Glutamatergic neuron (in vitro differentiated cells): ENCODE measurements at regions not wholly inside any gene's neighbourhood (a gene's known extent, or its start where the extent isn't known, plus 50 kb on each side); places are given as distances from the start of the nearest gene placed in this dataset.

Source experiments
- DNase-seq: peaks from one replicate; pipeline ENCODE4 v3.0.0; 2022
- H3K27ac Mint-ChIP-seq: one replicate; pipeline ENCODE4 v1.8.0; 2020; ENCODE audit warnings: mild to moderate bottlenecking, mixed read lengths, inconsistent platforms; ENCODE audit not compliant: unreplicated experiment
- H3K27me3 Mint-ChIP-seq: one replicate; pipeline ENCODE4 v1.8.0; 2020; ENCODE audit warnings: mild to moderate bottlenecking, moderate library complexity, mixed read lengths, inconsistent platforms; ENCODE audit not compliant: unreplicated experiment
- H3K36me3 Mint-ChIP-seq: one replicate; pipeline ENCODE4 v1.8.0; 2020; ENCODE audit warnings: mild to moderate bottlenecking, mixed read lengths, inconsistent platforms; ENCODE audit not compliant: unreplicated experiment
- H3K4me1 Mint-ChIP-seq: one replicate; pipeline ENCODE4 v1.8.0; 2020; ENCODE audit warnings: mild to moderate bottlenecking, low read depth, mixed read lengths, inconsistent platforms; ENCODE audit not compliant: unreplicated experiment
- H3K4me3 Mint-ChIP-seq: one replicate; pipeline ENCODE4 v1.8.0; 2020; ENCODE audit warnings: mild to moderate bottlenecking, mixed read lengths, inconsistent platforms; ENCODE audit not compliant: unreplicated experiment
- H3K9me3 Mint-ChIP-seq: one replicate; pipeline ENCODE4 v1.8.0; 2020; ENCODE audit warnings: mild to moderate bottlenecking, moderate library complexity, mixed read lengths, inconsistent platforms; ENCODE audit not compliant: unreplicated experiment
- TF ChIP-seq, protein P1 (sequence below): fragments of 200-600 bp; sonication (generic); IDR thresholded peaks from one replicate; pipeline ENCODE4 v1.5.0; 2021; ENCODE audit not compliant: partially characterized antibody, unreplicated experiment

DNA sequence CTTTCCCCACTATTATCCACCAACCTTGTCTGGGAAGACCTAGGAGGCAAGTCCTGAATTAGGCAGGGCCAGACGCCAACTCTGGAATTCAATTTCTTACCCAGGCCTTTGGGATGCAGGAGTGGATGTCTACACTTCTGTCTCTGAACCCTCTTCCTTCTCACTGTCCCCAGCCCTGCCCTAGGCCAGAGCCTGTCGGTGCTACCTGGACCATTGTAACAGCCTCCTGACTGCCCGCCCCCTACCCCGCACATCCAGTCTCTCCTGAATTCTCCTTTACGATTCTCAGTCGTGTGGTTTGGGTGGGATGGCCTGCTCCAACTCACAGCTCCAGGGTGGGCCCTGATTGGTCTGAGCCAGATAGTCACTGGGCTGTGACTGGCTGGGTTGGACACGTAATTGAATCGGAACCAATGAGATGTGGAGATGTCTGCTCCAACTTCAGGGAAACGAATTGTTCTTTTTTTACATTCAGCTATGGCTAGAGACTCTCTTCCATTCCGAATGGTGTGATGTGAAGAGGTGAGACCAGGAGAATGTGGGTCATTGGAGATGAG, 304.6 kb downstream of the PTPRU start:
- peaks cover 5% of the 10 kb centered on the region for H3K4me1 Mint-ChIP-seq
- no peak overlapping the region for H3K27ac Mint-ChIP-seq
- DNase-seq: no peak

DNA sequence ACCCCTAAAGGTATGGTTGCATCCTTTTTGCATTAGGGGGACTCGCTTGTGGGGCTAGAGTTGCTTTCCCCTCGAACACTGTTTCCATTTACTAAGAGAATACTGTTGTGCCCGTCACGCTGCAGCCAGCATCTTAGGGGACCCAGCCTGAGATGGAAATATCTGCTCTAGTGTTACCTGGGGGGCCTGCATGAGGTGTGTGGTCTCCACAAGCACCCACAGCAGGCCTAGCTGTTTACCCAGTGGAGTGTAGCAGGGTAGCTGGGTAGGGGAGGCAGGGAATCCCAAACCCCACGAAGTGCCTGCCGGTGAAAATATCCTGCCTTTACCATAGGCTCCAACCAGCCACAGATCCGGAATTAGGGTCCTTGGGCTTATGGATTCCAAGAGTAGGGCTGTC, 303.6 kb downstream of the PTPRU start:
- Mint-ChIP-seq H3K27ac (no peak overlapping the region), H3K36me3 (no peaks in the 10 kb centered on the region), H3K4me1 (peaks cover 5% of the 10 kb centered on the region), H3K4me3 (no peak overlapping the region), H3K9me3 (no peaks in the 10 kb centered on the region), H3K27me3 (no peaks in the 10 kb centered on the region)
- DNase-seq: no peak
- TF ChIP-seq, protein P1, sequence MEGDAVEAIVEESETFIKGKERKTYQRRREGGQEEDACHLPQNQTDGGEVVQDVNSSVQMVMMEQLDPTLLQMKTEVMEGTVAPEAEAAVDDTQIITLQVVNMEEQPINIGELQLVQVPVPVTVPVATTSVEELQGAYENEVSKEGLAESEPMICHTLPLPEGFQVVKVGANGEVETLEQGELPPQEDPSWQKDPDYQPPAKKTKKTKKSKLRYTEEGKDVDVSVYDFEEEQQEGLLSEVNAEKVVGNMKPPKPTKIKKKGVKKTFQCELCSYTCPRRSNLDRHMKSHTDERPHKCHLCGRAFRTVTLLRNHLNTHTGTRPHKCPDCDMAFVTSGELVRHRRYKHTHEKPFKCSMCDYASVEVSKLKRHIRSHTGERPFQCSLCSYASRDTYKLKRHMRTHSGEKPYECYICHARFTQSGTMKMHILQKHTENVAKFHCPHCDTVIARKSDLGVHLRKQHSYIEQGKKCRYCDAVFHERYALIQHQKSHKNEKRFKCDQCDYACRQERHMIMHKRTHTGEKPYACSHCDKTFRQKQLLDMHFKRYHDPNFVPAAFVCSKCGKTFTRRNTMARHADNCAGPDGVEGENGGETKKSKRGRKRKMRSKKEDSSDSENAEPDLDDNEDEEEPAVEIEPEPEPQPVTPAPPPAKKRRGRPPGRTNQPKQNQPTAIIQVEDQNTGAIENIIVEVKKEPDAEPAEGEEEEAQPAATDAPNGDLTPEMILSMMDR: no peak

More for the DNA sequence above, 304.6 kb downstream of the PTPRU start:
- no peaks in the 10 kb centered on the region for H3K9me3 Mint-ChIP-seq
- no peak overlapping the region for H3K4me3 Mint-ChIP-seq
- H3K36me3 Mint-ChIP-seq: no peaks in the 10 kb centered on the region
- TF ChIP-seq, protein P1: no peak
- H3K27me3 Mint-ChIP-seq: no peaks in the 10 kb centered on the region

DNA sequence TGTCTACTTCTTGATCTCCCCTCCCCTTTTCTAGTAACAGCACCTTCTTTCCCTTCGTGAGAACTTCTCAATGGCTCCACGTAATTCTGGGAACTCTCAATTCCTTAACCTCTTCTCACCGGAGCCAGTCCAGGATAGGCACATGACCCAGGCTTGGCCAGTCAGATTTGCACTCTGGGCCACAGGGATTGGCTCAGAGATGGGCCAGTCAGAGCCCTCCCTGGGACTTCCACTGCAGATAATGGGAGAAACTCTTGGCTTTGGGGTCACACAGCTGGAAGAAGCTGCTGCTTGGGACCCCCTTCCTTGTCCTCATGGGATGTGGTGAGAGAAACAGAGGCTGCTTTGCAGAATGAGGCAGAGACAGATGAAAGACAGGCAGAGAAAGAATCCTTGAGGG, 302.3 kb downstream of the PTPRU start:
- H3K4me3 Mint-ChIP-seq: no peak overlapping the region
- TF ChIP-seq, protein P1: no peak
- no peaks in the 10 kb centered on the region for H3K9me3 Mint-ChIP-seq
- no peak overlapping the region for H3K27ac Mint-ChIP-seq
- no peaks in the 10 kb centered on the region for H3K27me3 Mint-ChIP-seq
- no peaks in the 10 kb centered on the region for H3K36me3 Mint-ChIP-seq
- no peaks in the 10 kb centered on the region for H3K4me1 Mint-ChIP-seq
- DNase-seq: no peak

DNA sequence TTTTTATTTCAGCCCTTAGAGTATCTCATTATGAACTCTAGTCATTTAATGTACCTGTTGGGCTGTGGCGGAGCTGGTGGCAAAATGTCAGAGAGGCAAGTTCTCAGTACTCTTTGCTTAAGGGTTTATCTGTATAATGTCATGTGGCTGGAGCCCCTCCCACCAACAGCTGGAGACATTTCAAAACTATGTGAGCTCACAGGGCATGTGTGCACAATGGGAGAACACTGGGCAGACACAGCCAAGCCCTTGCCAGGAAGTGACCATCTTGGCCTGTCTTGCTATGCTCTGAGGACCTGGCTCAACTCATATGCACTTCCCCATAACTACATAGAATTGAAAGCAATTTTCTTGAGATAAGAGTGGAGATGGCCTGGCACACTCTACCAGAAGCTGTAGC, 296.4 kb downstream of the PTPRU start:
- H3K9me3 Mint-ChIP-seq: peaks cover 3% of the 10 kb centered on the region
- TF ChIP-seq, protein P1: no peak
- H3K4me1 Mint-ChIP-seq: no peaks in the 10 kb centered on the region
- no peak overlapping the region for H3K27ac Mint-ChIP-seq
- no peak overlapping the region for H3K4me3 Mint-ChIP-seq
- DNase-seq: no peak
- H3K36me3 Mint-ChIP-seq: peaks cover 9% of the 10 kb centered on the region
- H3K27me3 Mint-ChIP-seq: peaks cover 2% of the 10 kb centered on the region

DNA sequence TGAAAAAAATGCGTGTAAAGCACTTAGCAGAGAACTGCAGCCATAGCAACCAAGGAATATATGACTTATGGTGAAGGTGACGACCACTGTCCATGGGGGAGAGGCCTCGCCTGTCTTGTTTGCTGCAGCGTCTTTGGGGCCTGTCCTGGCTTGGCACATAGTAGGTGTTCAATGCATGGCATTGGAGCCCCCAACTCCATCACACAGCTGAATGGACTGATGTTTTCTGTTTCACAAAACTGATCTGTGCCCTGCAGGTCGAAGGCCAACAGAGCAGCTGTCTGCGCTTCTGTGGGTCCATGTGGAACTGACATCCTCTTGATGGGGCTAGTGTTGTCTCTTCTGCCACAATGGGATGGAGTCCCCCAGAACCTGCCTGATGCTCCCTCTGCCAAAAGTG, 296.0 kb downstream of the PTPRU start:
- Mint-ChIP-seq H3K9me3 (peaks cover 3% of the 10 kb centered on the region), H3K36me3 (peaks cover 9% of the 10 kb centered on the region), H3K27me3 (peaks cover 2% of the 10 kb centered on the region), H3K4me3 (no peak overlapping the region), H3K27ac (no peak overlapping the region), H3K4me1 (peaks cover 1% of the 10 kb centered on the region)
- DNase-seq: no peak
- TF ChIP-seq, protein P1: no peak
